Nephron (organoid): ENCODE measurements at regions not wholly inside any gene's neighbourhood (a gene's known extent, or its start where the extent isn't known, plus 50 kb on each side); places are given as distances from the start of the nearest gene placed in this dataset.

Experiments used
- H3K27ac Mint-ChIP-seq, 3 experiments: 2 replicates each; pipeline ENCODE4 v1.8.0; 2020; ENCODE audit warnings: mixed read lengths in 3 of 3, mild to moderate bottlenecking in 2 of 3, moderate library complexity in 1 of 3
- H3K27me3 Mint-ChIP-seq: 2 replicates; pipeline ENCODE4 v1.8.0; 2021; ENCODE audit warnings: low read depth, mild to moderate bottlenecking, moderate library complexity, mixed read lengths
- H3K36me3 Mint-ChIP-seq: 2 replicates; pipeline ENCODE4 v1.8.0; 2020; ENCODE audit warnings: low read depth, mixed read lengths
- H3K4me1 Mint-ChIP-seq: 2 replicates; pipeline ENCODE4 v1.8.0; 2020; ENCODE audit warnings: mixed read lengths
- H3K4me3 Mint-ChIP-seq, 3 experiments: 2 replicates each; pipeline ENCODE4 v1.8.0; 2020; ENCODE audit warnings: mild to moderate bottlenecking in 3 of 3, mixed read lengths in 3 of 3, moderate library complexity in 2 of 3
- H3K9me3 Mint-ChIP-seq: 2 replicates; pipeline ENCODE4 v1.8.0; 2020; ENCODE audit warnings: mixed read lengths
- TF ChIP-seq, protein P1 (sequence below), 3 experiments: fragments of 200-600 bp; sonication (generic); IDR thresholded peaks; one replicate each; pipeline ENCODE4 v1.5.0; 2021; ENCODE audit warnings: antibody characterized with exemption in 3 of 3; ENCODE audit not compliant: unreplicated experiment in 3 of 3

GRCh38 chr2:57528499-57528898, 518.1 kb upstream of the VRK2 start:
- H3K27me3 Mint-ChIP-seq, result no peaks in the 10 kb centered on the region
- TF ChIP-seq, protein P1, sequence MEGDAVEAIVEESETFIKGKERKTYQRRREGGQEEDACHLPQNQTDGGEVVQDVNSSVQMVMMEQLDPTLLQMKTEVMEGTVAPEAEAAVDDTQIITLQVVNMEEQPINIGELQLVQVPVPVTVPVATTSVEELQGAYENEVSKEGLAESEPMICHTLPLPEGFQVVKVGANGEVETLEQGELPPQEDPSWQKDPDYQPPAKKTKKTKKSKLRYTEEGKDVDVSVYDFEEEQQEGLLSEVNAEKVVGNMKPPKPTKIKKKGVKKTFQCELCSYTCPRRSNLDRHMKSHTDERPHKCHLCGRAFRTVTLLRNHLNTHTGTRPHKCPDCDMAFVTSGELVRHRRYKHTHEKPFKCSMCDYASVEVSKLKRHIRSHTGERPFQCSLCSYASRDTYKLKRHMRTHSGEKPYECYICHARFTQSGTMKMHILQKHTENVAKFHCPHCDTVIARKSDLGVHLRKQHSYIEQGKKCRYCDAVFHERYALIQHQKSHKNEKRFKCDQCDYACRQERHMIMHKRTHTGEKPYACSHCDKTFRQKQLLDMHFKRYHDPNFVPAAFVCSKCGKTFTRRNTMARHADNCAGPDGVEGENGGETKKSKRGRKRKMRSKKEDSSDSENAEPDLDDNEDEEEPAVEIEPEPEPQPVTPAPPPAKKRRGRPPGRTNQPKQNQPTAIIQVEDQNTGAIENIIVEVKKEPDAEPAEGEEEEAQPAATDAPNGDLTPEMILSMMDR (IDR thresholded peaks at IDR 0.05; ENCODE audit: unreplicated experiment in 3 of 3), result no peak

GRCh38 chr2:57534358-57534757, 512.2 kb upstream of the VRK2 start:
- Mint-ChIP-seq H3K9me3 (no peaks in the 10 kb centered on the region), H3K4me3 (no peak overlapping the region), H3K36me3 (no peaks in the 10 kb centered on the region), H3K4me1 (no peaks in the 10 kb centered on the region), H3K27ac (no peak overlapping the region), H3K27me3 (no peaks in the 10 kb centered on the region)
- TF ChIP-seq, protein P1 (IDR thresholded peaks at IDR 0.05; ENCODE audit: unreplicated experiment in 3 of 3), result no peak

More at GRCh38 chr2:57528499-57528898, 518.1 kb upstream of the VRK2 start:
- Mint-ChIP-seq H3K27ac (no peak overlapping the region), H3K4me1 (no peaks in the 10 kb centered on the region), H3K36me3 (no peaks in the 10 kb centered on the region), H3K9me3 (peaks cover 6% of the 10 kb centered on the region), H3K4me3 (no peak overlapping the region)

- H3K27me3 Mint-ChIP-seq, result no peaks in the 10 kb centered on the region
- no peaks in the 10 kb centered on the region for H3K36me3 Mint-ChIP-seq
- no peaks in the 10 kb centered on the region for H3K9me3 Mint-ChIP-seq
- no peak overlapping the region for H3K27ac Mint-ChIP-seq
- H3K4me3 Mint-ChIP-seq, result no peak overlapping the region
- TF ChIP-seq, protein P1 (IDR thresholded peaks at IDR 0.05; ENCODE audit: unreplicated experiment in 3 of 3), result no peak
- H3K4me1 Mint-ChIP-seq, result no peaks in the 10 kb centered on the region
These were observed 509.9 kb upstream of the VRK2 start for GRCh38 chr2:57536535-57537231.

DNA sequence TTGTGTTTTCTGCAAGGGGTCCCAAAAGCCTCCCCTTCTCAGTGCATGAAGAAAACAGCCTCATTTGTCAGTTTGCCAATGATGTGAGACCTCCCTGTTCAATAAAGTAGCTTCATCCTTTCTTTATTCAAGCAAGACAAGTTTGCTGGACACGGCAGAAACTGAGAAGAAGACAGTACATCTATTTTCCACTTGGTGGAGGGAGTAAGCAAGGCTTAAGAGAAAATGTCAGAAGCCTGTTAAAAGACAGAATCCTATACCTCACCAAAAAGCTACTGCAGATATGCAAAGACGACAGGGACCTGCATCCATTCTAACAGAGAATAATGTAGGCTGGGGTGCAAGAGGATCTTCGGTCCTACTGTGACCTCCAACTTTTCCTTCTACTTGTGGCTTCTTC, 506.8 kb upstream of the VRK2 start:
- Mint-ChIP-seq H3K4me3 (no peak overlapping the region), H3K9me3 (no peaks in the 10 kb centered on the region), H3K27ac (no peak overlapping the region), H3K4me1 (no peaks in the 10 kb centered on the region), H3K27me3 (no peaks in the 10 kb centered on the region), H3K36me3 (no peaks in the 10 kb centered on the region)
- TF ChIP-seq, protein P1 (IDR thresholded peaks at IDR 0.05; ENCODE audit: unreplicated experiment in 3 of 3), result no peak

DNA sequence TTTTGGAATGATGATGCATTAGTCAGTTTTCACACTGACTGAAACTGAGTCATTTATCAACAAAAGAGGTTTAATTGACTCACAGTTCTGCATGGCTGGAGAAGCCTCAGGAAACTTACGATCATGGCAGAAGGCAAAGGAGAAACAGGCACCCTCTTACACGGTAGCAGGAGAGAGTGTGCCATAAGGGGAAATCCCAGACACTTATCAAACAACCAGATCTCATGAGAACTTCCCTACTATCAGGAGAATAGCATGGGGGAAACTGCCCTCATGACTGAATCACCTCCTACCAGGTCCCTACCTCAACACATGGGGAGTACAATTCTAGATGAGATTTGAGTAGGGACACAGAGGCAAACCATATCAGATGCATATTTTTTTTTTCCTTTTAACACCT, 504.5 kb upstream of the VRK2 start:
- Mint-ChIP-seq H3K27me3 (no peaks in the 10 kb centered on the region), H3K27ac (no peak overlapping the region), H3K9me3 (no peaks in the 10 kb centered on the region), H3K36me3 (no peaks in the 10 kb centered on the region), H3K4me3 (no peak overlapping the region), H3K4me1 (no peaks in the 10 kb centered on the region)
- TF ChIP-seq, protein P1 (IDR thresholded peaks at IDR 0.05; ENCODE audit: unreplicated experiment in 3 of 3), result no peak

GRCh38 chr2:57543211-57543610, 503.4 kb upstream of the VRK2 start:
- no peaks in the 10 kb centered on the region for H3K4me1 Mint-ChIP-seq
- TF ChIP-seq, protein P1 (IDR thresholded peaks at IDR 0.05; ENCODE audit: unreplicated experiment in 3 of 3), result no peak
- peak overlapping the region in 1 of 3 experiments; percentile 9 for H3K27ac Mint-ChIP-seq
- no peaks in the 10 kb centered on the region for H3K27me3 Mint-ChIP-seq
- no peaks in the 10 kb centered on the region for H3K9me3 Mint-ChIP-seq
- no peaks in the 10 kb centered on the region for H3K36me3 Mint-ChIP-seq
- no peak overlapping the region for H3K4me3 Mint-ChIP-seq
